GM18868 (cell line): ENCODE measurements at regions not wholly inside any gene's neighbourhood (a gene's known extent, or its start where the extent isn't known, plus 50 kb on each side); places are given as distances from the start of the nearest gene placed in this dataset.

Source experiments
- ATAC-seq: cut with Tn5 transposase; IDR thresholded peaks from one replicate; pipeline ENCODE4 v1.9.1; 2021; ENCODE audit warnings: mild to moderate bottlenecking, moderate library complexity; ENCODE audit not compliant: unreplicated experiment

- ATAC-seq, result no peak
Measured at GRCh38 chr2:224325941-224326340, 76.0 kb downstream of the FAM124B start.

- no peak for ATAC-seq
Measured at GRCh38 chr2:224324604-224325003, 77.3 kb downstream of the FAM124B start.

- no peak for ATAC-seq
Measured at GRCh38 chr2:224320660-224321059, 81.2 kb downstream of the FAM124B start.

- ATAC-seq, result no peak
Measured at GRCh38 chr2:224319750-224320149, 82.2 kb downstream of the FAM124B start.

- no peak for ATAC-seq
Measured at GRCh38 chr2:224312741-224313140, 89.2 kb downstream of the FAM124B start.

GRCh38 chr2:224310943-224311625 lies 90.8 kb downstream of the FAM124B start:
- ATAC-seq, result no peak

- ATAC-seq, result no peak
Measured at GRCh38 chr2:224309176-224309575, 92.7 kb downstream of the FAM124B start.

GRCh38 chr2:224308272-224308911 lies 93.5 kb downstream of the FAM124B start:
- ATAC-seq, result peak; percentile 76

- no peak for ATAC-seq
Measured at GRCh38 chr2:224302952-224303351, 99.0 kb downstream of the FAM124B start.

- no peak for ATAC-seq
Measured at GRCh38 chr2:224293976-224294375, 107.9 kb downstream of the FAM124B start.

GRCh38 chr2:224287531-224287930 lies 114.4 kb downstream of the FAM124B start:
- no peak for ATAC-seq

GRCh38 chr2:224286923-224287322 lies 115.0 kb downstream of the FAM124B start:
- ATAC-seq, result no peak

- peak; percentile 45 for ATAC-seq
Measured at GRCh38 chr2:224284134-224284946, 117.6 kb downstream of the FAM124B start.

GRCh38 chr2:224283466-224283965 lies 118.4 kb downstream of the FAM124B start:
- no peak for ATAC-seq

GRCh38 chr2:224281374-224281773 lies 120.5 kb downstream of the FAM124B start:
- no peak for ATAC-seq

GRCh38 chr2:224278531-224278930 lies 123.4 kb downstream of the FAM124B start:
- ATAC-seq, result no peak

GRCh38 chr2:224276251-224276650 lies 125.7 kb downstream of the FAM124B start:
- ATAC-seq, result no peak

GRCh38 chr2:224272237-224272910 lies 129.5 kb downstream of the FAM124B start:
- ATAC-seq, result no peak

GRCh38 chr2:224271617-224272236 lies 130.2 kb downstream of the FAM124B start:
- ATAC-seq, result no peak

- no peak for ATAC-seq
Measured at GRCh38 chr2:224268441-224268840, 133.5 kb downstream of the FAM124B start.

GRCh38 chr2:224264259-224264658 lies 137.6 kb downstream of the FAM124B start:
- ATAC-seq, result no peak
